Activated CD8-positive, alpha-beta memory T cell treated with anti-CD3 and anti-CD28 coated beads, Interleukin-2, amount 50 U/mL, for 1 hour (primary cell): ENCODE measurements at regions not wholly inside any gene's neighbourhood (a gene's known extent, or its start where the extent isn't known, plus 50 kb on each side); places are given as distances from the start of the nearest gene placed in this dataset.

Experiments
- DNase-seq: peaks from one replicate; pipeline ENCODE4 v3.0.0-alpha.2; 2020; ENCODE audit errors: extremely low read depth

GRCh38 chr2:121860033-121860757, 104.7 kb downstream of the TSN start:
- DNase-seq: no peak

DNA sequence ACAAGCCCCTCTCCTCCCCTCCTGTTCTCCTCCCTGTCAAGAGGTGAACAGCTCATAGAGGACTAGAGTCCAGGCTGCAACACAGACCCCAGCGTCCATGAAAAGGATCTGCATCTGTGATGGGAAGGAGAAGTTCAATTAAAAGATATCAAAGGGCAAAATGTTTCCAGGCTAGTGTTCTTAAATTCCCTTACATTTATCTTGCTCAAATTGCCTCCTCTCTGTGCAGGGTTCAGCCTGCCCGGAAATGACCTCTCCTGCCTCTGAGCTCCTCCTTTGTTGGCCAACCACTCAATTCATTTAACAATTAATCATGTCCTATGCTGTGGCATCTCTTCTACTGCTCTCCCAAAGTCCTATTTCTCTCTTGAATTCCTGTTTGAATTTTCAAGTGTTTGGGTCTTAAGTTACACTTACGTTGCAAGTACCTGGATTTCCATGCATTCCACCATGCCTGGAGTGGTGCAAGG, 105.3 kb downstream of the TSN start:
- DNase-seq: no peak

- DNase-seq: no peak
Measured at GRCh38 chr2:121862286-121862685, 106.8 kb downstream of the TSN start.

DNA sequence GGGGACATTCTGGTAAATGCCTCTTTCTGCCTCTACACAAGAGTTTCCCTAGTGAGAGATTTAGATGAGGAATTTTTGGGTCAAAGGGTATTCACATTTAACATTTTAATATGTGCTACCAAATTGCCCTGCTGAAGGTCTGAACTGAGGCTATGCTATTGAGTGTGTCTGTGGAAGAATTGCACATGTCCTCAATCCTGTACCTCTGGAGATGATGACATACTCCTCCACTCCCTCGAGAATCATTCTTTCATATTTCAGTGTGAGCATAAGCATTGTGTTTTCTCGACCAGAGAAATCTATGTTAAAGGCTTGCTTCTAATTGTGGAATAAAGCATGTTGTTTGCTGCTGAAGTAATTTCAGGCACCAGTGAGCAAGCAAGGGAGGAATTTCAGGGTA, 110.5 kb downstream of the TSN start:
- no peak for DNase-seq

DNA sequence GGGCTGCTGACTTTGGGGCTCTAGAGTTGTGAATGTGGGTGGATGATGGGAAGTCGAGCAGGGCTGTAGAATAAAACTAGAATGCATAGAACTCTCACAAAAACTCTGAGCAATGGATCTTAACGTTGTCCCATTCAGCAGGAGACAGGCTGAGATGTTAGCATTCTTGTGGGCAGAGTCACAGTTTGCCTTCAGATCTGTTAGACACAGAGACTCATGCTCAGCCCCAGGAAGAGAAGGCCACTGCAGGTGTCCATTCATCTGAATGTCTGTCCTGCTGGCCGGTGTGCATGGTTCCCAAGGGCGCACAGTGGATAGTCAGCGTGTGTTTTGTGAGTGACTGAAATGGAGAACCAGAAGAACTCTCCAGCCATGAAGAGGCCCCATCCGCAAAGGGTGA, 111.3 kb downstream of the TSN start:
- no peak for DNase-seq

DNA sequence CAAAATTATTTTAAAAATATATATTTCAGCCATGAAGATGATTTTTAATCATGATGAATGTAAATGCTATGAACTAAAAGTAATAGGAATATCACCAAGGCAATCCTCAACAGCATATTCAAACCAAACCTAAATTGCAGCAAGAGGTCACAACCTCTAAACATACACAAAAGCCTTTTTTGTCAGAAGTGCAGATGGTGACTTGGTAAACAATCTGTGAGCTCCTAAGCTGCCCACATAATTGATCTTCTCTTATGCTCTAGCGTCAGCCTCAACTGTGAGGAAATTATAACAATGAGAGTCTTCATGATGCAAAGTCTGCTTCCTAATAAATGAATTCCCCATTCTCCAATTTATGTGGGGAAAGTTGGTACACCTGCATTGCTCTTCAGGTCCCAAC, 113.2 kb downstream of the TSN start:
- no peak for DNase-seq

GRCh38 chr2:121869363-121869762, 113.9 kb downstream of the TSN start:
- DNase-seq: no peak

DNA sequence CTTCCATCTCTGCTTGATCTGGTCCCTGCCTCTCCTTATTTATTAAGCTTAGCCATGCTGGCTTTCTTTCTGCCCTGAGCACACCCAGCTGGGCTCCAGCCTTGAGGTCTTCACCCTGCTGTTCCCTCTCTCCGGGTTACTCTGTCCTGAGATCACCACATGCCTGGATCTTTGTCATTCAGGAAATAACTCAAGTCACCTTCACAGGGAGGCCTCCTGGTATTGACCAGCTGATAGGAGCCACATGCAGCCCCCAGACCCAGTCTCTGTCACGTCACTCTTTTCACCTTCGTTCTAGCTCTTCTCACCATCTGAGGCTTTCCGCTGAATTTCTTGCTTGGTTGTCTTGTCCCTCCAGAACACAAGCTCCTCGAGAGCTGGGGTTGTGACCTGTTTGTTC, 114.4 kb downstream of the TSN start:
- DNase-seq: no peak

DNA sequence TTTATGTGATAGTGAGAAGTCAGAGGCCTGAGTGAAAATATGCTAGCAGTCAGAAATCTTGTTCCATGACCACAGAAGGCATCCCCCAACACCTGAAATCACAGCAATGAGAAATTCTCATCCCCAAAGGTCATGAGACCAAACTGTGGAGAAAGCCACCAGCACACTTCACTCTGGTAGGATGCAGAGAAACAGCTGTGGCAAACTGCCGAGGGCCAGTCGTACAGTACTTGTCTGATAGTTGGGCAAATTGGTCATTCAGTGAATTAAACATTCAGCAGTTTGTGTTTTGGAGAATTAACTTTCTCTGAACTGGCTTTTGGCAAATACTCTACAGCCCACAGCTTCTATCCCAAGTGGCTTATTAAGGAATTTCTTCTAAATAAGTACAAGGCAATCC, 117.2 kb downstream of the TSN start:
- DNase-seq: no peak

GRCh38 chr2:121873864-121874263, 118.4 kb downstream of the TSN start:
- no peak for DNase-seq

GRCh38 chr2:121875585-121876185, 120.2 kb downstream of the TSN start:
- DNase-seq: no peak

DNA sequence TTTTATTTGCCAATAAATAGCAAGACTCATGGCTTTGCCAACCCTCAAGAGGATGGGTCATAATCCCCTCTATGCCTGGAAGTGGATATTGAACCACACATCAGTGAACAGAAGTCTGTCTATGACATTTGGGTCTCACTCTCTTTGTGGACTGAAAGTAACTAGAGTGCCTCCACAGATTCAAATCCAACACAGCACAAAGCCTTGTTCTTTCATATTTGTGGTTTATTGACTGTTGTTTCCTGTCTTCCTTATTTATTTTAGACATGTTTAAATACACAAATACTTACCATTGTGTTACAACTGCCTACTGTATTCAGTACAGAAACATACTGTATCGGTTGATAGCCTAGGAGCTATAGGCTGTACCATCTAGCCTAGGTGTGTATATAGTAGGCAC, 121.9 kb downstream of the TSN start:
- no peak for DNase-seq

DNA sequence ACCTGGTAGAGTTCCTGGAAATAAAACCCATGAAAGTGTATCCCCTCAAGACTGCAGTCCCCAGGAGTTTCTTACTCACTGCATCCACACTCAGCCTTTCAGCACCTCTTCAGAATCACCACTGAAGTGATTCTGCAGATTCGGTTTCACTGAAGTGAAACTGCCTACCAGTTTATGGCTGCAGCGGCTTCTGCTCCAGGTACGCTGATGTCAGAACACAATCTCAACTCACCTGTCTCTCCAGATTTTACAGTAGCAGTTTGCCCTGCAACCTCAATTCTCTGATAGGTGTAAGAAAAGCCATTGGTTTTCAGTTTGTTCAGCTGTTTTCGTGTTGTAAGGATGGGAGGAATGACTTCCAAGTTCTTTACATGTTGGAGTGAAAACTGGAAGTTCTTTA, 124.8 kb downstream of the TSN start:
- DNase-seq: no peak

GRCh38 chr2:121881038-121881437, 125.6 kb downstream of the TSN start:
- no peak for DNase-seq

GRCh38 chr2:121881950-121882349, 126.5 kb downstream of the TSN start:
- DNase-seq: no peak

- DNase-seq: no peak
Measured at GRCh38 chr2:121884078-121884477, 128.6 kb downstream of the TSN start.

DNA sequence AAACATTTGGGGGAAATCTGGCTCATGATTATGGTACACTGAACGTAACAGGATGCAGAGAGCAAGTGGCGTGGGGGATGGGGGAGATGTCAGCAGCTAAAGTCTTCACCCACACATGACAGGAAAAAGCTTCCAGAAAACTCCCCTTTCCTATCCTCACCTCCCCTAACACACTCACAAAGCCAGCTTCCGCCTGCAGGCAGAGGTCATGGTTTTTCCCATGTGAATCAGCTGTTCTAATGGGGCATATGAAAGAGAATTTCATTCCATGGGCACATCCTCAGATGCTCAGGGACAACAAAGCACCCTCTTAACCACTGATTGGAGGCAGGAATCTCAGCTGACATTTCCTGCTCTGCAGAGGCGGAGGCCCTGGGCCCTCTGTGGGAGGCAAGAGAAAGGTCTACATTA, 129.1 kb downstream of the TSN start:
- no peak for DNase-seq

- no peak for DNase-seq
Measured at GRCh38 chr2:121886059-121886458, 130.6 kb downstream of the TSN start.

DNA sequence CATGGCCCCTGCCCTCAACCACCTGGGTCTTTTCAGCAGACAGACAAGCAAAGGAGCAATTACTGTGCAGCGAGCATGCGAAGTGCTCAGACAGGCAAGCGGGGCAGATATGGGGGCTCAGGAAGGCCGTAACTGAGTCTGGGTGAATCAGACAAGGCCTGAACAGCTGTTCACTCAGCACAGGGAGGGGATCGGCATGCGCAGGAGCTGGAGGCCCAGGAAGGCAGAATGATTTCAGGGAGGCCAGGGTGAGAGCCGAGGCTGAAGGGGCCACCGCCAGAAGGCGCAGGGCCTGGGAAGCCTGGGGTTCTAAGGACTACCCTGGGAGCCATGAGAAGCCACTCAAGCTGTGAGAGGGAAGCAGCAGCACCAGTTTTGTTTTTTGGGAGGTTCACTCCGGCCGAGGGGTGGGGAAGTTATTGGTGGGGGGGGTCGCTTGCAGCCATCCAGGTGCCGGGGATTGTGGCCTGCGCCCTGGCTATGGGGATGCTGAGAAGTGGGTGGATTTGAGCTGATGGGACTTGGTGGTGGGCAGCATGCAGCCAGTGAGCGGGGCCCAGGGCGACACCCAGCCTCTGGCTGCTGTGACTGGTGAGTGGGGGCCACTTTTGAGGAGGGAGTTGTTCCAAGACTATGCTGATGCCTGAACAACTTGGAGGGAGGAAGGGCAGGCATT, 132.2 kb downstream of the TSN start:
- no peak for DNase-seq

DNA sequence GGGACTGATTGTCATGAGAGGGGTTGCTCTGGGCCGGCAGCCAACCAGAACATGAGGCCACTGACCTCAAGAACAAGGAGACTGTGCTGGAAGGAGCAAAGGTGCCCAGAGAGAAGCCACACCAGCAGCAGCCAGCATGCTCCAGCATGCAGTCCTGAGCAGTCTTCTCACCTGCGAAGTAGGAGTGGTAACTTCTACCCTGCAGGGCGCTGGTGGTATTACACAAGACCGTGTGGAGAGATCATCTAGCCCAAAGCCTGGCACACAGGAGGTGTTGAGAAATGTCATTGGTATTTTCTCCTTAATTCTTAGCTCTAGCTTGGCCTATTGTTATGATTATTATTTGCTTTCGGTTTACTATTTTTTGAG, 132.7 kb downstream of the TSN start:
- no peak for DNase-seq

GRCh38 chr2:121890041-121890440, 134.6 kb downstream of the TSN start:
- DNase-seq: no peak

- DNase-seq: no peak
Measured at GRCh38 chr2:121895723-121896571, 140.5 kb downstream of the TSN start.
